GM10266 (cell line): ENCODE measurements at regions not wholly inside any gene's neighbourhood (a gene's known extent, or its start where the extent isn't known, plus 50 kb on each side); places are given as distances from the start of the nearest gene placed in this dataset.

Experiments used
- DNase-seq: peaks from one replicate; pipeline ENCODE4 v3.0.0; 2012; ENCODE audit errors: extremely low spot score
- CTCF ChIP-seq: IDR thresholded peaks from 2 replicates; pipeline ENCODE4 v1.5.1; 2012; ENCODE audit warnings: mild to moderate bottlenecking, low read depth; ENCODE audit not compliant: control insufficient read depth, insufficient read depth; ENCODE audit errors: missing control alignments

- no peak for TF ChIP-seq CTCF
- DNase-seq: no peak
These were observed 154.5 kb downstream of the CRYBB2 start for GRCh38 chr22:25373961-25374360.

GRCh38 chr22:25374869-25375268 lies 155.4 kb downstream of the CRYBB2 start:
- DNase-seq: no peak
- no peak for TF ChIP-seq CTCF

GRCh38 chr22:25375683-25376082 lies 156.2 kb downstream of the CRYBB2 start:
- no peak for TF ChIP-seq CTCF
- no peak for DNase-seq

- no peak for DNase-seq
- no peak for TF ChIP-seq CTCF
These were observed 158.3 kb downstream of the CRYBB2 start for GRCh38 chr22:25377699-25378098.

- no peak for TF ChIP-seq CTCF
- DNase-seq: no peak
These were observed 160.8 kb downstream of the CRYBB2 start for GRCh38 chr22:25380122-25380747.

- TF ChIP-seq CTCF: peak; percentile 21
- DNase-seq: no peak
These were observed 163.3 kb downstream of the CRYBB2 start for GRCh38 chr22:25382762-25383161.

GRCh38 chr22:25383278-25383820 lies 163.9 kb downstream of the CRYBB2 start:
- DNase-seq: no peak
- TF ChIP-seq CTCF: no peak
